A549 (cell line): ENCODE measurements at regions not wholly inside any gene's neighbourhood (a gene's known extent, or its start where the extent isn't known, plus 50 kb on each side); places are given as distances from the start of the nearest gene placed in this dataset.
"Not testable (repeated sequence)": the region's sequence is repeated elsewhere in the genome, so short reads cannot be mapped to it uniquely, and the experiment has no call there.

Experiments
- ATAC-seq, 2 experiments: fragments of 200-7000 bp in 1 of 2; fragments of >200 bp in 1 of 2; cut with Nextera tagmentation in 1 of 2; cut with Tn5 transposase in 1 of 2; 3 replicates each; pipeline versions ENCODE4 v1.8.0 to v1.9.1; 2018 to 2020; ENCODE audit warnings: mild to moderate bottlenecking in 1 of 2, moderate library complexity in 1 of 2
- CTCF ChIA-PET: fragments of 300-600 bp; sonication (Branson Sonifier 250); formaldehyde crosslinking; extraction: SDS; loops from one replicate; lab custom pipeline; 2021; ENCODE audit warnings: antibody characterized with exemption, inconsistent platforms; lab: Yijun Ruan, JAX
- POLR2A ChIA-PET: fragments of 350-600 bp; formaldehyde crosslinking; extraction: SDS; loops from one replicate; lab custom pipeline; 2021; ENCODE audit warnings: antibody characterized with exemption, inconsistent platforms; lab: Yijun Ruan, JAX
- DNase-seq, 2 experiments: peaks; one replicate each; pipeline versions ENCODE4 v3.0.0 to v3.0.0-alpha.2; 2011 to 2016; ENCODE audit warnings: low read depth in 1 of 2, low spot score in 1 of 2
- FAIRE-seq: peaks from 2 replicates; lab custom pipeline; 2011; peaks lifted over from hg19 to GRCh38; lab: Jason Lieb, UNC
- H3K27ac ChIP-seq, 2 experiments: fragments of >200 bp; sonication (Bioruptor Twin); formaldehyde crosslinking; 3 replicates each; pipeline ENCODE4 v1.5.1; 2016 to 2017
- H3K4me1 ChIP-seq: fragments of >200 bp; sonication (Bioruptor Twin); formaldehyde crosslinking; 3 replicates; pipeline ENCODE4 v1.6.1; 2016
- H3K4me2 ChIP-seq: fragments of >200 bp; sonication (Bioruptor Twin); formaldehyde crosslinking; 3 replicates; pipeline ENCODE4 v1.6.1; 2016
- H3K4me3 ChIP-seq: fragments of >200 bp; sonication (Bioruptor Twin); formaldehyde crosslinking; 3 replicates; pipeline ENCODE4 v1.5.1; 2016
- H3K9me3 ChIP-seq: fragments of >200 bp; sonication (Bioruptor Twin); formaldehyde crosslinking; 3 replicates; pipeline ENCODE4 v1.6.1; 2016
- BHLHE40 ChIP-seq: IDR thresholded peaks from 2 replicates; pipeline ENCODE4 v1.6.1; 2012; ENCODE audit warnings: low read depth, low read length, inconsistent platforms
- CBX8 ChIP-seq: fragments of 200-600 bp; sonication (generic); IDR thresholded peaks from 2 replicates; pipeline ENCODE4 v1.6.1; 2016
- ESRRA ChIP-seq: fragments of 150-350 bp; IDR thresholded peaks from 2 replicates; pipeline ENCODE4 v1.6.1; 2014; ENCODE audit warnings: mild to moderate bottlenecking, low read length, borderline replicate concordance
- FOSL2 ChIP-seq, 2 experiments: fragments of 450-650 bp in 1 of 2; fragments of >200 bp in 1 of 2; sonication (Bioruptor Twin) in 1 of 2; formaldehyde crosslinking; IDR thresholded peaks; 2 replicates each; pipeline versions ENCODE4 v1.5.0 to v1.6.1; 2016 to 2020; ENCODE audit warnings: mild to moderate bottlenecking in 1 of 2, moderate library complexity in 1 of 2
- HEYL ChIP-seq: fragments of 250-450 bp; sonication (Bioruptor Pico); IDR thresholded peaks from 2 replicates; pipeline ENCODE4 v1.8.0; 2021; ENCODE audit warnings: mild to moderate bottlenecking, moderate library complexity
- HMGXB4 ChIP-seq: fragments of 250-450 bp; sonication (Bioruptor Pico); IDR thresholded peaks from 2 replicates; pipeline ENCODE4 v1.5.0; 2021; ENCODE audit warnings: mild to moderate bottlenecking, moderate library complexity, borderline replicate concordance
- HOXB13 ChIP-seq: fragments of 250-450 bp; sonication (Bioruptor Pico); IDR thresholded peaks from 2 replicates; pipeline ENCODE4 v1.5.0; 2020; ENCODE audit warnings: low read depth, mild to moderate bottlenecking, moderate library complexity
- KDM1A ChIP-seq: fragments of 200-600 bp; sonication (generic); IDR thresholded peaks from 2 replicates; pipeline ENCODE4 v1.6.1; 2016; ENCODE audit warnings: low read depth, mild to moderate bottlenecking
- NPAS2 ChIP-seq: fragments of 250-450 bp; sonication (Bioruptor Pico); IDR thresholded peaks from 2 replicates; pipeline ENCODE4 v1.8.0; 2022; ENCODE audit warnings: mild to moderate bottlenecking, moderate library complexity, borderline replicate concordance
- RAD21 ChIP-seq, 2 experiments: fragments of >200 bp in 1 of 2; sonication (Bioruptor Twin) in 1 of 2; formaldehyde crosslinking in 1 of 2; IDR thresholded peaks in 1 of 2; conservative IDR thresholded peaks in 1 of 2; 2 replicates in 1 of 2; 3 replicates in 1 of 2; pipeline ENCODE4 v1.6.1; 2012 to 2018; ENCODE audit warnings: inconsistent platforms in 1 of 2
- SMC3 ChIP-seq: fragments of >200 bp; sonication (Bioruptor Twin); formaldehyde crosslinking; IDR thresholded peaks from 3 replicates; pipeline ENCODE4 v1.6.1; 2018; ENCODE audit warnings: inconsistent platforms
- SREBF2 ChIP-seq: fragments of 450-650 bp; IDR thresholded peaks from 2 replicates; pipeline ENCODE4 v1.6.1; 2014; ENCODE audit warnings: mild to moderate bottlenecking, moderate library complexity
- ZC3H11A ChIP-seq: fragments of 450-650 bp; IDR thresholded peaks from 2 replicates; pipeline ENCODE4 v1.6.1; 2014; ENCODE audit warnings: antibody characterized with exemption, mild to moderate bottlenecking
- WGBS: methylation state at CpG from one replicate; pipeline ENCODE4 v1.1.6; 2017; ENCODE audit errors: missing lambda C conversion rate; 5-methylcytosine and 5-hydroxymethylcytosine counted together
- TF ChIP-seq, protein P1 (sequence below): fragments of >200 bp; sonication (Bioruptor Twin); formaldehyde crosslinking; IDR thresholded peaks from 3 replicates; pipeline ENCODE4 v1.6.1; 2016
- TF ChIP-seq, protein P2 (sequence below): IDR thresholded peaks from 2 replicates; pipeline ENCODE4 v1.6.1; 2012

DNA sequence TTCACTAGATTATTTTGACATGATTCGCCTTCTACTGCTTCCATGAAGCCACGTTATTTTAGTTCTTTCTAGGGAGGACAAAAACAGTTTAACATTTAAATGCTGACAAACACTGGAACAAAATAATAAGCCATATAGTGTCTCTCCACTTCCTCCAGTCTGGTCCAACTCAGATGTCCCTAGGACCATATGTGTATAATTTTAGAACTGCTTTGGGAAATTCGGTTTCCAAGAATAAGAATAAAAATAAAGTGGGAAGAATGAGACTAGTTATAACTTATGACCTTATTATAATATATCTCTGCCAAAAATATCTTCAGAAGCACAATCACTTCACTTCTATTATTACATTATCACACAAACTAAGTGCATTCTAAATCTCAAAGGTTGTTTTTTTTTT, 164.4 kb upstream of the POF1B start:
- DNase-seq (no peak), FAIRE-seq (peak; percentile 49), ATAC-seq (no peak)
- CTCF ChIA-PET = interaction anchor here (1.3 kb wide), 1 partner anchor 460 kb away, joined by 6 read pairs; no protein-coding TSS in a partner anchor
- Histone ChIP-seq H3K4me2 (no peak overlapping the region), H3K4me3 (no peak overlapping the region), H3K27ac (no peak overlapping the region), H3K9me3 (no peaks in the 10 kb centered on the region), H3K4me1 (no peaks in the 10 kb centered on the region)
- 65% methylated on average over 3 of the region's 3 CpGs for WGBS
- POLR2A ChIA-PET = no interaction called here
- no peak for TF ChIP-seq RAD21 (conservative IDR thresholded peaks at IDR 0.05 in 1 of 2, IDR thresholded peaks at IDR 0.05 in 1 of 2)

DNA sequence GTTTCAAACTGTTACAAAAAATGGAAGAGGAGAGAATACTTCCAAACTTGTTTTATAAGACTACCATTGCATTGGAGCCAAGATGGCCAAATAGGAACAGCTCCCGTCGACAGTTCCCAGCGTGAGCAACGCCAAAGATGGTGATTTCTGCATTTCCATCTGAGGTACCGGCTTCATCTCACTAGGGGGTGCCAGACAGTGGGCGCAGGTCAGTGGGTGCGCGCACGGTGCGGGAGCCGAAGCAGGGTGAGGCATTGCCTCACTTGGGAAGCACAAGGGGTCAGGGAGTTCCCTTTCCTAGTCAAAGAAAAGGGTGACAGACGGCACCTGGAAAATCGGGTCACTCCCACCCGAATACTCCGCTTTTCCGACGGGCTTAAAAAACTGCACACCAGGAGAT, 149.7 kb upstream of the POF1B start:
- DNase-seq, H3K4me3 ChIP-seq, FAIRE-seq, H3K4me2 ChIP-seq, H3K9me3 ChIP-seq, H3K27ac ChIP-seq, ATAC-seq, CTCF ChIA-PET, POLR2A ChIA-PET, H3K4me1 ChIP-seq: not testable (repeated sequence)
- WGBS = 60% methylated on average over 12 of the region's 17 CpGs

DNA sequence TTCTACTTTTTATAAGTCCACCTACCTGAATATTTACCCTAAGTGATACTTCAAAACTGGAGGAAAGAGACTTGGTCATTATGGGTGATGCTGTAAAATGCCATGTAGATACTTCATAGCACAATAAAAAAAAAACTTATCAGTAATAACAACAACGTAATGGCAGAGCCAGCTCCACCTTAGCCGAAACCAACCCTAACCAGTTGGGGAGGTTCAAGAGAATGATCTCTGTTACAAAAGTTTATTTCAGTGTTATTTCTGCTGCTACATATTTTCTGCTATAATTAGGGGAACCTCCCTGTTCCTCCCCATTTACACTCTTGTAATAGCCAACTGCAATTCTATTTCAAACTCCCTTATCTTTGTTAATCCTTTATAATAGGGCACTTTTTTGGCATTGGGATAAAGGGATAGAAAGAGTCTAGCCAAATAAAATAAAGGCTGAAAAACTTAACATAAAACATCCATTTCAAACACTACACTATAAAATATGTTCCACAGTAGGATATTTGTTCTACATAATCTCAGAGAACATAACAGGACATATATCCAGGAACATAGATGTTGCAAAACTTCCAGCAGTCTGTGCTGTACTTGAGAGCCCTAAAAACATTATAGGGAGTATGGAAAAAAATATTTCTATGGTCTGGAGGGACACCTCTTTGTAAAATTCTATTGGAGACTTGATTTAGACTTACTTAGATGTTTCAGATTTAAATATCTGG, 138.7 kb upstream of the POF1B start:
- ATAC-seq (no peak), DNase-seq (no peak), FAIRE-seq (no peak)
- no peak for TF ChIP-seq RAD21 (conservative IDR thresholded peaks at IDR 0.05 in 1 of 2, IDR thresholded peaks at IDR 0.05 in 1 of 2)
- TF ChIP-seq SREBF2 = no peak
- TF ChIP-seq ZC3H11A = no peak
- TF ChIP-seq, protein P1, sequence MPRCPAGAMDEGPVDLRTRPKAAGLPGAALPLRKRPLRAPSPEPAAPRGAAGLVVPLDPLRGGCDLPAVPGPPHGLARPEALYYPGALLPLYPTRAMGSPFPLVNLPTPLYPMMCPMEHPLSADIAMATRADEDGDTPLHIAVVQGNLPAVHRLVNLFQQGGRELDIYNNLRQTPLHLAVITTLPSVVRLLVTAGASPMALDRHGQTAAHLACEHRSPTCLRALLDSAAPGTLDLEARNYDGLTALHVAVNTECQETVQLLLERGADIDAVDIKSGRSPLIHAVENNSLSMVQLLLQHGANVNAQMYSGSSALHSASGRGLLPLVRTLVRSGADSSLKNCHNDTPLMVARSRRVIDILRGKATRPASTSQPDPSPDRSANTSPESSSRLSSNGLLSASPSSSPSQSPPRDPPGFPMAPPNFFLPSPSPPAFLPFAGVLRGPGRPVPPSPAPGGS = no peak
- TF ChIP-seq NPAS2 (CRISPR knock-in tag) = no peak
- no peak for TF ChIP-seq CBX8
- TF ChIP-seq KDM1A = no peak
- no peak for TF ChIP-seq HOXB13 (CRISPR knock-in tag)
- TF ChIP-seq ESRRA = no peak
- TF ChIP-seq, protein P2, sequence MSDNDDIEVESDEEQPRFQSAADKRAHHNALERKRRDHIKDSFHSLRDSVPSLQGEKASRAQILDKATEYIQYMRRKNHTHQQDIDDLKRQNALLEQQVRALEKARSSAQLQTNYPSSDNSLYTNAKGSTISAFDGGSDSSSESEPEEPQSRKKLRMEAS = no peak
- no peak for TF ChIP-seq FOSL2 (IDR thresholded peaks at IDR 0.05)
- TF ChIP-seq FOSL2 (CRISPR knock-in tag; IDR thresholded peaks at IDR 0.05) = no peak
- no peak for TF ChIP-seq BHLHE40
- TF ChIP-seq HEYL (CRISPR knock-in tag) = no peak
- TF ChIP-seq SMC3 = no peak
- Histone ChIP-seq H3K4me1 (no peaks in the 10 kb centered on the region), H3K4me2 (no peak overlapping the region), H3K4me3 (no peak overlapping the region), H3K27ac (no peak overlapping the region), H3K9me3 (no peaks in the 10 kb centered on the region)
- CTCF ChIA-PET = no interaction called here
- 10% methylated on average over 2 of the region's 2 CpGs for WGBS
- POLR2A ChIA-PET = no interaction called here

DNA sequence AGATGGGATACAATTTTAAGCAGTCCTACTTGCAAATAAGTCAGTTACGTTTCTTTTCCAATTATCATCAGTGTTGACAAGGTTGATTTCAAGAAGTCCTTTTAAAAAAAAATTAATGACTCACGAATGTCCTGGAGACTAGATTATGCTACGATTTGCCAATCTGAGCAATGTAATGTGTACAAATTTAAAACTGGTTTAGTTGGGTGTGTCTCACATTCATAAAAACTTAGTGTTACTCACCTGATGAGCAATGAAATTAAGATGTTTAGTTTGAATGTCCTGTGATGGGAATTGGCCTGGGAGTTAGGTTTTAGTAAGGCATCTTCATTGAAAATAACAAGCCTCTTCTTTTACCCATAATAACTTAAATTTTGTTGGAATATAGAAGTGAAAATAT, 136.7 kb upstream of the POF1B start:
- Histone ChIP-seq H3K9me3 (no peaks in the 10 kb centered on the region), H3K4me2 (no peak overlapping the region)
- no peak for ATAC-seq
- TF ChIP-seq HMGXB4 (CRISPR knock-in tag) = no peak
- TF ChIP-seq, all 56 proteins: peak for 0
- ChIA-PET CTCF (no interaction called here), POLR2A (no interaction called here)
- Histone ChIP-seq H3K4me3 (no peak overlapping the region), H3K4me1 (no peaks in the 10 kb centered on the region), H3K27ac (no peak overlapping the region)
- DNase-seq (no peak), FAIRE-seq (peak; percentile 94)
- WGBS = 3% methylated on average over 3 of the region's 3 CpGs
